ENCODE measurements at regions not wholly inside any gene's neighbourhood (a gene's known extent, or its start where the extent isn't known, plus 50 kb on each side); places are given as distances from the start of the nearest gene placed in this dataset.
"Not testable (repeated sequence)": the region's sequence is repeated elsewhere in the genome, so short reads cannot be mapped to it uniquely, and the experiment has no call there.

DNA sequence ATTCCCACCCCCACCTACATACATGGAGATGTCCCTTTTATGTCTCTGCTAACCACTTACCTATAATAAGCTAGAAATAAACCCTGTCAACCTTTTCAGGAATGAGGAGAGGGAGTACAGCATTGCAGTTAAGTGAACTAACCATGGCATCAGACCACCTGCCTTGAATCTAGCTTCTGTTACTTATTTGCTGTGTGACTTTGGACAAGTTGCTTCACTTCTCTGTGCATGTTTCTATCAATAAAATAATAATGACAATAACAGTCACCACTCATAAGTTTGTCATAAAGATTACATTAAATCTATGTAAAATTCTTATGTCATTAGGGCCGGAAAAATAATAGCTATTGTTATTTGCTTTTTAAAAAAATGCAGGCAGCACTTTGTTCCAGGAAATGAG lies 881.1 kb upstream of the AUTS2 start:
- Histone ChIP-seq H3K27me3 (replicated peaks; ENCODE audit: control insufficient read depth, insufficient read depth, low read length, poor library complexity, severe bottlenecking) (no peaks in the 10 kb centered on the region), H3K4me3 (ENCODE audit: insufficient read depth, low read depth, low read length, poor library complexity, severe bottlenecking) (no peak overlapping the region), H3K4me1 (ENCODE audit: control insufficient read depth, insufficient read depth, low read length, poor library complexity, severe bottlenecking) (no peaks in the 10 kb centered on the region), H3K27ac (ENCODE audit: insufficient read depth, low read length, poor library complexity, severe bottlenecking) (no peak overlapping the region), H3K36me3 (ENCODE audit: control insufficient read depth, insufficient read depth, low read length) (no peaks in the 10 kb centered on the region), H3K9me3 (ENCODE audit: control insufficient read depth, low read length) (no peaks in the 10 kb centered on the region)
- DNase-seq: no peak

DNA sequence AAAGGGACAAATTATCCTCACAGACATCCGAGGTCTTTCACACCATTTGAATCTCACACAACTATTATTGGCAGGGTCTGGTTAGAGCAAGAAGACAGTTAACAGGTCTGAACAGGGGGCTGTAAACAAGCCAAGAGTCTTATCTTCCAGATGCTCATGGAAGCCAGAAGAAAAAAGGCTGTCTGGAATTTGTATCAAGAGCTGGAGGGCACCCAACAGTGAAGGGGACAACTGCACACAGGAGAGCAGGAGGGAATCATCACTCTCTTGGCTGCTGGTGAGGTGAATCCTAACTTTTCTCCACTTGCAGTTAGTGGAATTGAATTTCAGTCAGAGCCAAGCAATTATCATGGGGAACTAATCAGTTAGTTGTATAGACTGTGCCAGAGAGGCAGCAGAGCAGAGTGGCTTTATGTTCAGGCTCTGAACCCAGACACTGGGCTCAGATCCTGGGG lies 880.2 kb upstream of the AUTS2 start:
- Histone ChIP-seq H3K27me3 (replicated peaks; ENCODE audit: control insufficient read depth, insufficient read depth, low read length, poor library complexity, severe bottlenecking) (no peaks in the 10 kb centered on the region), H3K36me3 (ENCODE audit: control insufficient read depth, insufficient read depth, low read length) (no peaks in the 10 kb centered on the region), H3K4me3 (ENCODE audit: insufficient read depth, low read depth, low read length, poor library complexity, severe bottlenecking) (no peak overlapping the region), H3K27ac (ENCODE audit: insufficient read depth, low read length, poor library complexity, severe bottlenecking) (no peak overlapping the region), H3K4me1 (ENCODE audit: control insufficient read depth, insufficient read depth, low read length, poor library complexity, severe bottlenecking) (no peaks in the 10 kb centered on the region), H3K9me3 (ENCODE audit: control insufficient read depth, low read length) (no peaks in the 10 kb centered on the region)
- no peak for DNase-seq

DNA sequence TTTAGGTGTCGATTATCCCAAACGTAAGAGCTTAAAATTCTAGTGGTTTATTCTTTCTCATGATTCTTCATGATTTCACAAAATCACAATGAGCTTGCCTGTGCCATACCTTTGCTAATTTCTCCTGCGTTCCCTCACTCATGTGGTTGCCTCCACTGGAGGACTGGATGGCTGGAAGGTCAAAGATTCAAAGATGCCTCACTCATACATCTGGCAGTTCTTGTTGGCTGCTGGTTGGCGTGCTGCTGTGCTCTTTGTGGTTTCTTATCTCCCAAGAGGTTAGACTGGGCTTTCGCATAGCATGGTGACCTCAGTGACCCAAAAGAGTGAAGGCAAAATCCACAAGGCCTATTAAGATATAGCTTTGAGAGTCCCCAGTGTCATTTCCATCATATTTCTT lies 877.6 kb upstream of the AUTS2 start:
- DNase-seq: no peak
- no peak overlapping the region for H3K27ac ChIP-seq (ENCODE audit: insufficient read depth, low read length, poor library complexity, severe bottlenecking)

DNA sequence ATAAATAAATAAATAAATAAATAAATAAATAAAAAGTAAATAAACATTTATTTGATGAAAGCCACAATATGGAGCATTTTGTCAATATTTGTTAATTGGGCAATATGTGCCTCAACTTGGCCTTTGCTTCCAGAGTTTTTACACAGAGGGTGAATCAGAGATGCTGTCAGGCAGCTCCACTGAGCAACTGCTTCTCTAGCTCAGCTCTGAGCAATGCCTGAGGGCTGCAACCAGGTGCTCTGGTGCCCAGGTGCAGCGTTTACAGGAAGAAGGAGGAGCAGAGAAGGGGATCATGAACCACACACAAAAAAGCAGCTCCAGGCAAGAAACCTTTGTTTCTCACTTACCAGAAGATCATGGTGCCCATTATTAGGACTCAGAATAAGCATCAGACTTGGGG lies 876.2 kb upstream of the AUTS2 start:
- no peaks in the 10 kb centered on the region for H3K27me3 ChIP-seq (replicated peaks; ENCODE audit: control insufficient read depth, insufficient read depth, low read length, poor library complexity, severe bottlenecking)
- no peaks in the 10 kb centered on the region for H3K4me1 ChIP-seq (ENCODE audit: control insufficient read depth, insufficient read depth, low read length, poor library complexity, severe bottlenecking)
- no peak overlapping the region for H3K27ac ChIP-seq (ENCODE audit: insufficient read depth, low read length, poor library complexity, severe bottlenecking)
- no peaks in the 10 kb centered on the region for H3K9me3 ChIP-seq (ENCODE audit: control insufficient read depth, low read length)
- no peak for DNase-seq
- H3K36me3 ChIP-seq (ENCODE audit: control insufficient read depth, insufficient read depth, low read length): no peaks in the 10 kb centered on the region
- H3K4me3 ChIP-seq (ENCODE audit: insufficient read depth, low read depth, low read length, poor library complexity, severe bottlenecking): no peak overlapping the region

More for the DNA sequence above, 877.6 kb upstream of the AUTS2 start:
- Histone ChIP-seq H3K9me3 (ENCODE audit: control insufficient read depth, low read length) (no peaks in the 10 kb centered on the region), H3K36me3 (ENCODE audit: control insufficient read depth, insufficient read depth, low read length) (no peaks in the 10 kb centered on the region), H3K4me3 (ENCODE audit: insufficient read depth, low read depth, low read length, poor library complexity, severe bottlenecking) (no peak overlapping the region), H3K27me3 (replicated peaks; ENCODE audit: control insufficient read depth, insufficient read depth, low read length, poor library complexity, severe bottlenecking) (no peaks in the 10 kb centered on the region), H3K4me1 (ENCODE audit: control insufficient read depth, insufficient read depth, low read length, poor library complexity, severe bottlenecking) (no peaks in the 10 kb centered on the region)

DNA sequence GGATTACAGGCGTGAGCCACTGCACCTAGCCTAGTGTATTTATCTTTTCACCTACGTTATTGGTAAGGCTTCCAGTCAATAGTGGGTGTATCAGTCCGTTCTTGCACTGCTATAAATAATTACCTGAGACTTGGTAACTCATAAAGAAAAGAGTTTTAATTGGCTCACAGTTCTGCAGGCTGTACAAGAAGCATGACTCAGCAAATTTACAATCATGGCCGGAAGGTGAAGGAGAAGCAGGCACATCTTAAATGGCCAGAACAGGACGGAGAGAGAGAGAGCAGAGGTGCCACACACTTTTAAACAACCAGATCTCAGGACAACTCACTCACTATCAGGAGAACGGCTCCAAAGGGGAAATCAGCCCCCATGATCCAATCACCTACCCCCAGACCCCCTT lies 873.3 kb upstream of the AUTS2 start:
- Histone ChIP-seq H3K27me3 (replicated peaks; ENCODE audit: control insufficient read depth, insufficient read depth, low read length, poor library complexity, severe bottlenecking) (no peaks in the 10 kb centered on the region), H3K4me1 (ENCODE audit: control insufficient read depth, insufficient read depth, low read length, poor library complexity, severe bottlenecking) (no peaks in the 10 kb centered on the region), H3K9me3 (ENCODE audit: control insufficient read depth, low read length) (no peaks in the 10 kb centered on the region), H3K4me3 (ENCODE audit: insufficient read depth, low read depth, low read length, poor library complexity, severe bottlenecking) (no peak overlapping the region), H3K36me3 (ENCODE audit: control insufficient read depth, insufficient read depth, low read length) (no peaks in the 10 kb centered on the region), H3K27ac (ENCODE audit: insufficient read depth, low read length, poor library complexity, severe bottlenecking) (no peak overlapping the region)
- no peak for DNase-seq

DNA sequence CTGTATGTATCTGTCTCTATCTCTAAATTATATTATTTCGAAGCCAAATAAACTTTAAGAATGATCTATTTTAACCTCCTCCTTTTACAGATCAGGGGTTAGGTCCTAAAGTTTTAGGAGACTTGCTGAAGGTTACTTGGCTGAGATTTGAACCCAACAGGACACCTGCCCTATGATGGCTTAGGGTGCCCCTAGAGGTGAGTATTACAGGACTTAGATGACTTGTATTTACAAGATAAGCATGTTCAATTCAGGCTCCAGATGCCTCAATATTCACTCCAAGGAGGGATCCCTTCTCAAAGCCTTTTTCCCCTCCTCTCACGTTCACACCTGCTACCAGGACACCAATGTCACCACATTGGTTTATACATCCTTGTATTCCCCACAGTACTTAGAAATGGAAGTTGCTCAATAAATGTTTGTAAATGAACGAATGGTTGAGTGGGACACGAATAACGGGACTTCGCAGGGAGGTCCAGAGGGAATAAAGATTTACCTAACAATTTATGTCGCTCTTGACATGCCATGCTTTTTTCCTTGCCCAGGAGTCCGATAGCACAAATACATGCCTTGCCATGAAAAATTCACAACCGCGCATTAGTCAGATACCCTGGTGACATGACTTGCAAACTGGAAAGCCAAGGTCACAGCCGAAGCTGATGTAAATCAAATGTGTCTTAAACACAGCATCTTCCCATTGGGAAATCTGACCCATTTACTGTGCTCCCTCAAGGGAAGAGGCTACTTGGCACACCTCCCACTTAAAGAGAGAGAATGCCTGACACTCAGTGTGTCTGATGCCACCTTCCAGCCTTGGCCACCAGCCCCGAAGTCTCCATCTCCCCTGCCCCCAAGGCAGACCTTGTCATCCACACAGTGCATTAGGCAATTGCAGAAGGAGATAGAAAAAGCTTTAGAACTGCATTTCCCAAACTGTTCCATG lies 872.2 kb upstream of the AUTS2 start:
- Histone ChIP-seq H3K4me3 (ENCODE audit: insufficient read depth, low read depth, low read length, poor library complexity, severe bottlenecking) (no peak overlapping the region), H3K36me3 (ENCODE audit: control insufficient read depth, insufficient read depth, low read length) (no peaks in the 10 kb centered on the region), H3K27me3 (replicated peaks; ENCODE audit: control insufficient read depth, insufficient read depth, low read length, poor library complexity, severe bottlenecking) (no peaks in the 10 kb centered on the region), H3K9me3 (ENCODE audit: control insufficient read depth, low read length) (no peaks in the 10 kb centered on the region), H3K4me1 (ENCODE audit: control insufficient read depth, insufficient read depth, low read length, poor library complexity, severe bottlenecking) (no peaks in the 10 kb centered on the region), H3K27ac (ENCODE audit: insufficient read depth, low read length, poor library complexity, severe bottlenecking) (no peak overlapping the region)
- DNase-seq: no peak

DNA sequence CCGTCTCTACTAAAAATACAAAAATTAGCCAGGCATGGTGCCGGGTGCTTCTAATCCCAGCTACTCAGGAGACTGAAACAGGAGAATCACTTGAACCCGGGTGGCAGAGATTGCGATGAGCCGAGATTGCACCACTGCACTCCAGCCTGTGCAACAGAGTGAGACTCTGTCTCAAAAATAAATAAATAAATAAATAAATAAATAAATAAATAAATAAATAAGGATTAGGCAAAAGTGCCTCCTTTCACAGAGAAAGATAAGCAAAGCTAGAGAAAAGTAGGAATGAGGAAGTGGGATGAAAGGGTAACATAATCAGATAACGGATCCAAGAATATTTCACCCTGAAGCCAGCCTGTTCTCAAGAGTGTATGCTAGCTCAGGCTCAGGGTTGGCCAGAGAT lies 869.6 kb upstream of the AUTS2 start:
- not testable (repeated sequence) for H3K36me3 ChIP-seq (ENCODE audit: control insufficient read depth, insufficient read depth, low read length); H3K4me1 ChIP-seq (ENCODE audit: control insufficient read depth, insufficient read depth, low read length, poor library complexity, severe bottlenecking); H3K9me3 ChIP-seq (ENCODE audit: control insufficient read depth, low read length); H3K27me3 ChIP-seq (replicated peaks; ENCODE audit: control insufficient read depth, insufficient read depth, low read length, poor library complexity, severe bottlenecking); DNase-seq; H3K27ac ChIP-seq (ENCODE audit: insufficient read depth, low read length, poor library complexity, severe bottlenecking); H3K4me3 ChIP-seq (ENCODE audit: insufficient read depth, low read depth, low read length, poor library complexity, severe bottlenecking)

DNA sequence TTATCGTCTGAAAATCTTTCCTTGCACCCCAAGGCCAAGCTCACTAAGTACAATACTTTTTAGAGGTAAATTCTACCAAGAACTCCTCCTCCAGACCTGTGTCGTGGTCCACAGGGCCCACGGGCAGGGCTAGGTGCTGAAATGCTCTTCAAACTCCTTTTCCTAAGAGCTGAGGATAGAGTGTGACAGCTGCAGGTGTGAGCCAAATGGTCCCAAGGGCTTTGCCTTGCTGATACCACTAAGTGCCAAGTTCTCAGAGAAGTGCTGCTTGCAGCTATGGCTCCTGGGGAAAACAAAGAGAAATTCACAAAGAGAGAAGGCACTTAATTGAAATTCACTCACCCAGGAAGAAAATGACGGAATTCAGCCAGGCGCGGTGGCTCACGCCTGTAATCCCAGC lies 868.9 kb upstream of the AUTS2 start:
- Histone ChIP-seq H3K4me3 (ENCODE audit: insufficient read depth, low read depth, low read length, poor library complexity, severe bottlenecking) (no peak overlapping the region), H3K36me3 (ENCODE audit: control insufficient read depth, insufficient read depth, low read length) (no peaks in the 10 kb centered on the region), H3K27me3 (replicated peaks; ENCODE audit: control insufficient read depth, insufficient read depth, low read length, poor library complexity, severe bottlenecking) (no peaks in the 10 kb centered on the region), H3K4me1 (ENCODE audit: control insufficient read depth, insufficient read depth, low read length, poor library complexity, severe bottlenecking) (no peaks in the 10 kb centered on the region), H3K27ac (ENCODE audit: insufficient read depth, low read length, poor library complexity, severe bottlenecking) (no peak overlapping the region), H3K9me3 (ENCODE audit: control insufficient read depth, low read length) (no peaks in the 10 kb centered on the region)
- DNase-seq: no peak

DNA sequence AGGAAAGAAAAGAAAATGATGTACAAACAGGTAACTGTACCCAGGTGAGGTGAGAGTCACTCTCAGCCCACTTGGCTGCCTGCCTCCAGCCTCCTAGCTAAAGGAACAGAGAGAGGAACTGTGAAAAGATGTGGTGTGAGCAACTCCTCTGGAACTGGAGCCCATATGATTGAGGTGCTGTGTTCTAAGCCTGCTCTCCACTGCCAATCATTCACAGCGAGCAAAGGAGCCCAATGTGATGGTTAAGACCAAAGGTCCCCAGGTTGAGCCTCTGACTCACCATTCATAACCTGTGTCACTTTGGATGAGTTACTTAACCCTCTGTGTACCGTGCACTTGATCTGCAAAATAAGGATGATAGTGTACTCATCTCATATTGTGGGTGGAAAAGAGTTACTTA lies 868.1 kb upstream of the AUTS2 start:
- no peaks in the 10 kb centered on the region for H3K36me3 ChIP-seq (ENCODE audit: control insufficient read depth, insufficient read depth, low read length)
- H3K4me1 ChIP-seq (ENCODE audit: control insufficient read depth, insufficient read depth, low read length, poor library complexity, severe bottlenecking): no peaks in the 10 kb centered on the region
- H3K27ac ChIP-seq (ENCODE audit: insufficient read depth, low read length, poor library complexity, severe bottlenecking): no peak overlapping the region
- DNase-seq: no peak
- H3K9me3 ChIP-seq (ENCODE audit: control insufficient read depth, low read length): no peaks in the 10 kb centered on the region
- no peak overlapping the region for H3K4me3 ChIP-seq (ENCODE audit: insufficient read depth, low read depth, low read length, poor library complexity, severe bottlenecking)
- H3K27me3 ChIP-seq (replicated peaks; ENCODE audit: control insufficient read depth, insufficient read depth, low read length, poor library complexity, severe bottlenecking): no peaks in the 10 kb centered on the region

DNA sequence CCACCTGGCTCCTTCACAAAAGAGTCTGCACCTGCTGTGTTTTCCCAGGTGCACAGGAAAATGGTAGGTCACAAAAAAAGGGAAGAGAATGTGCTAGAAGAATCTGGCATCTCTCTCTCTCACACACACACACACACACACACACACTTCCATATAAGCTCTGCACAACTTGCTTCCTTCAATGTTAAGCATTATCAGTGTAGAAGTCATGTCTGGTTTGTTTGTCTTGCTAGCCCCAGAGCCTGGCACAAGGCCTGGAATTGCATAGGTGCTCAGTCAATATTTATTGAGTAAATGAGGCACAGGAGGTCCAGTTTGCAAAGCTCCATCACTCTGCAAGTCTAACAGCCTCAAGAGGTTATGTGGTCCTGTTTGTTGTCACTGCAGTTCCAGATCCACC lies 867.3 kb upstream of the AUTS2 start:
- no peaks in the 10 kb centered on the region for H3K27me3 ChIP-seq (replicated peaks; ENCODE audit: control insufficient read depth, insufficient read depth, low read length, poor library complexity, severe bottlenecking)
- no peaks in the 10 kb centered on the region for H3K4me1 ChIP-seq (ENCODE audit: control insufficient read depth, insufficient read depth, low read length, poor library complexity, severe bottlenecking)
- H3K4me3 ChIP-seq (ENCODE audit: insufficient read depth, low read depth, low read length, poor library complexity, severe bottlenecking): no peak overlapping the region
- DNase-seq: no peak
- no peak overlapping the region for H3K27ac ChIP-seq (ENCODE audit: insufficient read depth, low read length, poor library complexity, severe bottlenecking)
- H3K36me3 ChIP-seq (ENCODE audit: control insufficient read depth, insufficient read depth, low read length): no peaks in the 10 kb centered on the region
- no peaks in the 10 kb centered on the region for H3K9me3 ChIP-seq (ENCODE audit: control insufficient read depth, low read length)
